OCI-LY7 (cell line): ENCODE measurements at regions not wholly inside any gene's neighbourhood (a gene's known extent, or its start where the extent isn't known, plus 50 kb on each side); places are given as distances from the start of the nearest gene placed in this dataset.

Source experiments
- EZH2phosphoT487 ChIP-seq: fragments of 200-600 bp; sonication (generic); IDR thresholded peaks from 2 replicates; pipeline ENCODE4 v1.6.1; 2018; ENCODE audit warnings: low read depth, borderline replicate concordance, mild to moderate bottlenecking, mixed run types, antibody characterized with exemption, low read length, moderate library complexity, mixed read lengths
- TF ChIP-seq, protein P1 (sequence below): fragments of 200-600 bp; sonication (generic); conservative IDR thresholded peaks from 2 replicates; pipeline ENCODE4 v1.5.1; 2014; ENCODE audit warnings: mild to moderate bottlenecking, antibody characterized with exemption, low read length, moderate library complexity, mixed read lengths

- TF ChIP-seq, protein P1, sequence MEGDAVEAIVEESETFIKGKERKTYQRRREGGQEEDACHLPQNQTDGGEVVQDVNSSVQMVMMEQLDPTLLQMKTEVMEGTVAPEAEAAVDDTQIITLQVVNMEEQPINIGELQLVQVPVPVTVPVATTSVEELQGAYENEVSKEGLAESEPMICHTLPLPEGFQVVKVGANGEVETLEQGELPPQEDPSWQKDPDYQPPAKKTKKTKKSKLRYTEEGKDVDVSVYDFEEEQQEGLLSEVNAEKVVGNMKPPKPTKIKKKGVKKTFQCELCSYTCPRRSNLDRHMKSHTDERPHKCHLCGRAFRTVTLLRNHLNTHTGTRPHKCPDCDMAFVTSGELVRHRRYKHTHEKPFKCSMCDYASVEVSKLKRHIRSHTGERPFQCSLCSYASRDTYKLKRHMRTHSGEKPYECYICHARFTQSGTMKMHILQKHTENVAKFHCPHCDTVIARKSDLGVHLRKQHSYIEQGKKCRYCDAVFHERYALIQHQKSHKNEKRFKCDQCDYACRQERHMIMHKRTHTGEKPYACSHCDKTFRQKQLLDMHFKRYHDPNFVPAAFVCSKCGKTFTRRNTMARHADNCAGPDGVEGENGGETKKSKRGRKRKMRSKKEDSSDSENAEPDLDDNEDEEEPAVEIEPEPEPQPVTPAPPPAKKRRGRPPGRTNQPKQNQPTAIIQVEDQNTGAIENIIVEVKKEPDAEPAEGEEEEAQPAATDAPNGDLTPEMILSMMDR, result no peak
- no peak for TF ChIP-seq EZH2phosphoT487
These were observed 691.6 kb downstream of the TMTC2 start for GRCh38 chr12:83378186-83378727.
